ENCODE measurements at regions not wholly inside any gene's neighbourhood (a gene's known extent, or its start where the extent isn't known, plus 50 kb on each side); places are given as distances from the start of the nearest gene placed in this dataset.

- no peaks in the 10 kb centered on the region for H3K79me1 ChIP-seq (ENCODE audit: low read depth, low read length)
- H2BK20ac ChIP-seq (ENCODE audit: low read length) = no peak overlapping the region
- H2AK5ac ChIP-seq (ENCODE audit: low read depth, low read length) = no peak overlapping the region
- no peak overlapping the region for H3K4me2 ChIP-seq (ENCODE audit: insufficient read depth in 1 of 2, low read depth in 2 of 2, low read length in 2 of 2)
- H4K91ac ChIP-seq (replicated peaks; ENCODE audit: insufficient read length, low read length) = no peak overlapping the region
- no peak overlapping the region for H2BK12ac ChIP-seq (ENCODE audit: low read depth, low read length)
- H3K4me1 ChIP-seq (replicated peaks in 1 of 4; ENCODE audit: control insufficient read depth in 3 of 4, insufficient read depth in 4 of 4, low read length in 3 of 4) = no peaks in the 10 kb centered on the region; a peak in 1 of 7 replicates
- no peak overlapping the region for H3K23ac ChIP-seq (ENCODE audit: insufficient read length)
- no peak overlapping the region for H2BK15ac ChIP-seq (ENCODE audit: low read length)
- no peak overlapping the region for H4K5ac ChIP-seq (ENCODE audit: insufficient read length, low read depth, low read length)
- no peak overlapping the region for H3K4me3 ChIP-seq (ENCODE audit: extremely low read depth in 1 of 4, insufficient read depth in 2 of 4, low read depth in 3 of 4, low read length in 4 of 4)
- H3K23me2 ChIP-seq (ENCODE audit: low read depth, low read length) = no peaks in the 10 kb centered on the region
- no peak overlapping the region for H2AFZ ChIP-seq (ENCODE audit: low read length)
- no peak overlapping the region for H3K27ac ChIP-seq (ENCODE audit: low read depth, low read length)
- H2BK120ac ChIP-seq (replicated peaks; ENCODE audit: low read depth, low read length) = no peak overlapping the region
- no peak overlapping the region for H4K8ac ChIP-seq (ENCODE audit: extremely low read depth, insufficient read depth, low read length)
- H4K20me1 ChIP-seq (replicated peaks in 1 of 2; ENCODE audit: control insufficient read depth in 1 of 2, insufficient read depth in 2 of 2, low read length in 2 of 2) = no peaks in the 10 kb centered on the region
- DNase-seq (ENCODE audit: low read depth in 1 of 2, low spot score in 2 of 2) = no peak
- H3K18ac ChIP-seq (ENCODE audit: extremely low read depth, low read length) = no peak overlapping the region
- H3K56ac ChIP-seq (replicated peaks; ENCODE audit: insufficient read length, low read depth, low read length) = no peak overlapping the region
- no peak overlapping the region for H3K9ac ChIP-seq (replicated peaks in 1 of 4; ENCODE audit: extremely low read depth in 1 of 4, low read depth in 3 of 4, low read length in 3 of 4)
- no peaks in the 10 kb centered on the region for H3K27me3 ChIP-seq (replicated peaks in 1 of 4; ENCODE audit: control insufficient read depth in 3 of 4, extremely low read depth in 1 of 4, insufficient read depth in 3 of 4, low read length in 3 of 4)
- no peaks in the 10 kb centered on the region for H3K36me3 ChIP-seq (ENCODE audit: control insufficient read depth in 2 of 4, insufficient read depth in 4 of 4, low read length in 3 of 4)
- H3K4ac ChIP-seq (replicated peaks; ENCODE audit: insufficient read length, low read depth, low read length) = no peak overlapping the region
- H3K14ac ChIP-seq (ENCODE audit: insufficient read length) = no peak overlapping the region
- ChIA-PET CTCF (ENCODE audit: partially characterized antibody) (interaction anchor here (1.1 kb wide), 1 partner anchor 8 kb away, joined by 3 read pairs; no protein-coding TSS in a partner anchor), POLR2A (ENCODE audit: partially characterized antibody) (no interaction called here)
- FAIRE-seq = no peak
- 89% methylated on average over 1 of the region's 1 CpG; no CpG with 5 or more reads in 1 of the 2 experiments for whole genome bisulfite sequencing, 2 experiments (ENCODE audit: extremely low coverage in 1 of 2, insufficient coverage in 1 of 2, insufficient read length in 1 of 2, insufficient replicate concordance in 2 of 2, low coverage in 1 of 2, low lambda C conversion rate in 2 of 2, missing lambda C conversion rate in 1 of 2)
- H3K79me2 ChIP-seq (ENCODE audit: control insufficient read depth in 1 of 2, insufficient read depth in 2 of 2, low read length in 2 of 2) = no peaks in the 10 kb centered on the region
- no peak overlapping the region for H2BK5ac ChIP-seq (ENCODE audit: low read depth, low read length)
- H3K9me3 ChIP-seq (ENCODE audit: insufficient read depth in 2 of 2, low read depth in 1 of 2, low read length in 1 of 2) = no peaks in the 10 kb centered on the region
- TF ChIP-seq JUN (IDR thresholded peaks at IDR 0.05; ENCODE audit: low read depth, low read length) = no peak
- no peak for TF ChIP-seq BACH1 (IDR thresholded peaks at IDR 0.05; ENCODE audit: low read length)
- no peak for TF ChIP-seq TCF12 (IDR thresholded peaks at IDR 0.05; ENCODE audit: low read depth, low read length)
- no peak for TF ChIP-seq TBP (IDR thresholded peaks at IDR 0.05; ENCODE audit: low read depth, low read length)
- TF ChIP-seq, protein P1, sequence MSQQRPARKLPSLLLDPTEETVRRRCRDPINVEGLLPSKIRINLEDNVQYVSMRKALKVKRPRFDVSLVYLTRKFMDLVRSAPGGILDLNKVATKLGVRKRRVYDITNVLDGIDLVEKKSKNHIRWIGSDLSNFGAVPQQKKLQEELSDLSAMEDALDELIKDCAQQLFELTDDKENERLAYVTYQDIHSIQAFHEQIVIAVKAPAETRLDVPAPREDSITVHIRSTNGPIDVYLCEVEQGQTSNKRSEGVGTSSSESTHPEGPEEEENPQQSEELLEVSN (IDR thresholded peaks at IDR 0.05) = no peak
- TF ChIP-seq ATF2 (IDR thresholded peaks at IDR 0.05; ENCODE audit: low read length) = no peak
- TF ChIP-seq RBBP5 (IDR thresholded peaks at IDR 0.05; ENCODE audit: borderline replicate concordance, low read depth, low read length) = no peak
- no peak for TF ChIP-seq TAF7 (optimal IDR thresholded peaks at IDR 0.05; ENCODE audit: borderline replicate concordance, low read depth, low read length)
- no peak for TF ChIP-seq SP2 (IDR thresholded peaks at IDR 0.05; ENCODE audit: low read length)
- TF ChIP-seq CTBP2 (IDR thresholded peaks at IDR 0.05; ENCODE audit: borderline replicate concordance, insufficient read depth, insufficient read length, low read length) = no peak
- no peak for TF ChIP-seq TAF1 (IDR thresholded peaks at IDR 0.05; ENCODE audit: low read depth, low read length)
- TF ChIP-seq ASH2L (IDR thresholded peaks at IDR 0.05; ENCODE audit: low read length) = no peak
- TF ChIP-seq SUZ12 (IDR thresholded peaks at IDR 0.05; ENCODE audit: low read length) = no peak
Observed at GRCh38 chr5:82661933-82662332, 383.8 kb upstream of the RPS23 start.

Data from H1 (cell line).